Kidney (tissue), 13 donors: ENCODE measurements at regions not wholly inside any gene's neighbourhood (a gene's known extent, or its start where the extent isn't known, plus 50 kb on each side); places are given as distances from the start of the nearest gene placed in this dataset.
A peak's percentile ranks its signal among the peaks of the same experiment; 100 is the strongest.

Experiments
- DNase-seq, 5 donors: peaks; one replicate each; pipeline ENCODE4 v3.0.0-alpha.2; 2013 to 2020
- FAIRE-seq: peaks from 2 replicates; lab custom pipeline; 2012; peaks lifted over from hg19 to GRCh38; lab: Jason Lieb, UNC
- H3K27ac ChIP-seq, 2 donors: one replicate each; pipeline ENCODE4 v1.7.0; 2013; ENCODE audit warnings: low read depth in 2 of 2, low read length in 2 of 2, inconsistent platforms in 1 of 2
- H3K27me3 ChIP-seq: one replicate; pipeline ENCODE4 v1.7.1; 2013; ENCODE audit warnings: low read length, inconsistent platforms; ENCODE audit not compliant: control insufficient read depth, insufficient read depth
- H3K36me3 ChIP-seq, 3 donors: one replicate each; pipeline versions ENCODE4 v1.7.0 to v1.7.1; 2013; ENCODE audit warnings: low read length in 3 of 3, control low read depth in 1 of 3, inconsistent platforms in 1 of 3; ENCODE audit not compliant: insufficient read depth in 3 of 3, control insufficient read depth in 2 of 3
- H3K4me1 ChIP-seq, 3 donors: one replicate each; pipeline versions ENCODE4 v1.7.0 to v1.7.1; 2013; ENCODE audit warnings: low read length in 3 of 3, inconsistent platforms in 1 of 3, low read depth in 1 of 3; ENCODE audit not compliant: control insufficient read depth in 2 of 3, insufficient read depth in 2 of 3
- H3K4me3 ChIP-seq, 3 donors: one replicate each; pipeline versions ENCODE4 v1.7.0 to v1.8.1; 2013; ENCODE audit warnings: low read length in 3 of 3, control low read depth in 1 of 3, inconsistent platforms in 1 of 3
- H3K9ac ChIP-seq, 3 donors: one replicate each; pipeline versions ENCODE4 v1.7.0 to v1.7.1; 2013; ENCODE audit warnings: low read length in 3 of 3, control low read depth in 1 of 3, inconsistent platforms in 1 of 3
- H3K9me3 ChIP-seq, 3 donors: one replicate each; pipeline versions ENCODE4 v1.7.0 to v1.7.1; 2013; ENCODE audit warnings: low read length in 3 of 3, control low read depth in 1 of 3, inconsistent platforms in 1 of 3; ENCODE audit not compliant: control insufficient read depth in 2 of 3, insufficient read depth in 1 of 3
- intact Hi-C: fragments of 100-400 bp; cut with DNase I; formaldehyde crosslinking; loops from one replicate; pipeline ENCODE4 v1.11.1; 2022
- TF ChIP-seq, protein P1 (sequence below): IDR thresholded peaks from 3 replicates; pipeline ENCODE4 v1.5.1; 2012; ENCODE audit warnings: mild to moderate bottlenecking, moderate library complexity, borderline replicate concordance; ENCODE audit not compliant: insufficient read depth; ENCODE audit errors: extremely low read depth
- donor health status: control.
- donor health status: control.
- donor health status: control.
- donor health status: control.
- donor health status: control.
- donor health status: DM: yes; HTN: yes; CAD: no.
- donor health status: Normal renal cell carcinoma (clear cell type).

- Histone ChIP-seq H3K36me3 (no peaks in the 10 kb centered on the region), H3K27me3 (no peaks in the 10 kb centered on the region), H3K9me3 (no peaks in the 10 kb centered on the region), H3K4me3 (no peak overlapping the region), H3K4me1 (peaks cover 0 to 4% (median 0%) of the 10 kb centered on the region in 3 donors), H3K9ac (no peak overlapping the region), H3K27ac (no peak overlapping the region)
- intact Hi-C loops: no loop called here
- FAIRE-seq (no peak), DNase-seq (no peak)
- TF ChIP-seq, protein P1, sequence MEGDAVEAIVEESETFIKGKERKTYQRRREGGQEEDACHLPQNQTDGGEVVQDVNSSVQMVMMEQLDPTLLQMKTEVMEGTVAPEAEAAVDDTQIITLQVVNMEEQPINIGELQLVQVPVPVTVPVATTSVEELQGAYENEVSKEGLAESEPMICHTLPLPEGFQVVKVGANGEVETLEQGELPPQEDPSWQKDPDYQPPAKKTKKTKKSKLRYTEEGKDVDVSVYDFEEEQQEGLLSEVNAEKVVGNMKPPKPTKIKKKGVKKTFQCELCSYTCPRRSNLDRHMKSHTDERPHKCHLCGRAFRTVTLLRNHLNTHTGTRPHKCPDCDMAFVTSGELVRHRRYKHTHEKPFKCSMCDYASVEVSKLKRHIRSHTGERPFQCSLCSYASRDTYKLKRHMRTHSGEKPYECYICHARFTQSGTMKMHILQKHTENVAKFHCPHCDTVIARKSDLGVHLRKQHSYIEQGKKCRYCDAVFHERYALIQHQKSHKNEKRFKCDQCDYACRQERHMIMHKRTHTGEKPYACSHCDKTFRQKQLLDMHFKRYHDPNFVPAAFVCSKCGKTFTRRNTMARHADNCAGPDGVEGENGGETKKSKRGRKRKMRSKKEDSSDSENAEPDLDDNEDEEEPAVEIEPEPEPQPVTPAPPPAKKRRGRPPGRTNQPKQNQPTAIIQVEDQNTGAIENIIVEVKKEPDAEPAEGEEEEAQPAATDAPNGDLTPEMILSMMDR: no peak
Measured at GRCh38 chr4:174117445-174117844, 166.0 kb downstream of the FBXO8 start.

GRCh38 chr4:174116021-174116420, 167.4 kb downstream of the FBXO8 start:
- H3K4me1 ChIP-seq: peaks cover 0 to 4% (median 0%) of the 10 kb centered on the region in 3 donors
- FAIRE-seq: no peak
- H3K4me3 ChIP-seq: no peak overlapping the region

GRCh38 chr4:174111422-174111821, 172.0 kb downstream of the FBXO8 start:
- Histone ChIP-seq H3K36me3 (no peaks in the 10 kb centered on the region), H3K27ac (no peak overlapping the region), H3K9ac (no peak overlapping the region), H3K27me3 (no peaks in the 10 kb centered on the region), H3K4me3 (no peak overlapping the region), H3K4me1 (no peaks in the 10 kb centered on the region), H3K9me3 (no peaks in the 10 kb centered on the region)
- no peak for FAIRE-seq
- intact Hi-C loops: no loop called here
- peak in 2 of 5 donors; percentile 39 to 49 for DNase-seq
- TF ChIP-seq, protein P1: no peak

More at GRCh38 chr4:174116021-174116420, 167.4 kb downstream of the FBXO8 start:
- Histone ChIP-seq H3K36me3 (no peaks in the 10 kb centered on the region), H3K27ac (no peak overlapping the region), H3K9me3 (no peaks in the 10 kb centered on the region), H3K27me3 (no peaks in the 10 kb centered on the region), H3K9ac (no peak overlapping the region)
- intact Hi-C loops: no loop called here
- TF ChIP-seq, protein P1: no peak
- no peak for DNase-seq

GRCh38 chr4:174110180-174110579, 173.3 kb downstream of the FBXO8 start:
- no peak for FAIRE-seq
- H3K4me3 ChIP-seq: no peak overlapping the region
- TF ChIP-seq, protein P1: no peak
- H3K9me3 ChIP-seq: no peaks in the 10 kb centered on the region
- DNase-seq: no peak
- no peaks in the 10 kb centered on the region for H3K36me3 ChIP-seq
- intact Hi-C loops: no loop called here
- no peak overlapping the region for H3K27ac ChIP-seq
- no peaks in the 10 kb centered on the region for H3K27me3 ChIP-seq
- no peaks in the 10 kb centered on the region for H3K4me1 ChIP-seq
- H3K9ac ChIP-seq: no peak overlapping the region
